GM12865 (cell line): ENCODE measurements at regions not wholly inside any gene's neighbourhood (a gene's known extent, or its start where the extent isn't known, plus 50 kb on each side); places are given as distances from the start of the nearest gene placed in this dataset.

ENCODE experiments used
- DNase-seq: peaks from one replicate; pipeline ENCODE4 v3.0.0; 2010; ENCODE audit warnings: low read depth
- H3K4me3 ChIP-seq: 2 replicates; pipeline ENCODE4 v1.5.1; 2011; ENCODE audit warnings: mild to moderate bottlenecking, low read depth, low read length, control low read depth
- TF ChIP-seq, protein P1 (sequence below): IDR thresholded peaks from 2 replicates; pipeline ENCODE4 v1.5.1; 2011; ENCODE audit warnings: low read length, control low read depth, low read depth, inconsistent platforms; ENCODE audit not compliant: insufficient read depth; ENCODE audit errors: missing control alignments

DNA sequence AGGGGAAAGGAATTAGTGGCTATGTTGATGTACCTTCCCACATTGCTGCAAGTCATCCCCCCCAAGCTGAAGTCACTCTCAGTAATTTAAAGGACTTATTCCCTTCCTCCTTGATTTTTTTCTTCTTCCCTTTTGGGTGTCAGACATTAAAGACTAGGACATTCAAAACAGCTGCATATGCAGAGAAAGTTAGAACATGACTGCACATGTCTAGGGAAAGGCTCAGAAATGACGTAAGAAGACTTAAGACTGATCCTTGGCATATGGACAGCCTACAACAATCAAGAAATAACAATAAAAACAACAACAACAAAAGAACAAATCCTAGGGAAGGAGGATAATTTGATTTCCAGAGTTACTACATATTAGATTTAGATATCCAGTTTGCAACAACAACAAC lies 997.5 kb downstream of the TLE4 start:
- TF ChIP-seq, protein P1, sequence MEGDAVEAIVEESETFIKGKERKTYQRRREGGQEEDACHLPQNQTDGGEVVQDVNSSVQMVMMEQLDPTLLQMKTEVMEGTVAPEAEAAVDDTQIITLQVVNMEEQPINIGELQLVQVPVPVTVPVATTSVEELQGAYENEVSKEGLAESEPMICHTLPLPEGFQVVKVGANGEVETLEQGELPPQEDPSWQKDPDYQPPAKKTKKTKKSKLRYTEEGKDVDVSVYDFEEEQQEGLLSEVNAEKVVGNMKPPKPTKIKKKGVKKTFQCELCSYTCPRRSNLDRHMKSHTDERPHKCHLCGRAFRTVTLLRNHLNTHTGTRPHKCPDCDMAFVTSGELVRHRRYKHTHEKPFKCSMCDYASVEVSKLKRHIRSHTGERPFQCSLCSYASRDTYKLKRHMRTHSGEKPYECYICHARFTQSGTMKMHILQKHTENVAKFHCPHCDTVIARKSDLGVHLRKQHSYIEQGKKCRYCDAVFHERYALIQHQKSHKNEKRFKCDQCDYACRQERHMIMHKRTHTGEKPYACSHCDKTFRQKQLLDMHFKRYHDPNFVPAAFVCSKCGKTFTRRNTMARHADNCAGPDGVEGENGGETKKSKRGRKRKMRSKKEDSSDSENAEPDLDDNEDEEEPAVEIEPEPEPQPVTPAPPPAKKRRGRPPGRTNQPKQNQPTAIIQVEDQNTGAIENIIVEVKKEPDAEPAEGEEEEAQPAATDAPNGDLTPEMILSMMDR: no peak
- no peak overlapping the region for H3K4me3 ChIP-seq
- no peak for DNase-seq

- no peak overlapping the region for H3K4me3 ChIP-seq
- DNase-seq: no peak
- TF ChIP-seq, protein P1: no peak
These were observed 989.8 kb downstream of the TLE4 start for GRCh38 chr9:80561526-80561925.

DNA sequence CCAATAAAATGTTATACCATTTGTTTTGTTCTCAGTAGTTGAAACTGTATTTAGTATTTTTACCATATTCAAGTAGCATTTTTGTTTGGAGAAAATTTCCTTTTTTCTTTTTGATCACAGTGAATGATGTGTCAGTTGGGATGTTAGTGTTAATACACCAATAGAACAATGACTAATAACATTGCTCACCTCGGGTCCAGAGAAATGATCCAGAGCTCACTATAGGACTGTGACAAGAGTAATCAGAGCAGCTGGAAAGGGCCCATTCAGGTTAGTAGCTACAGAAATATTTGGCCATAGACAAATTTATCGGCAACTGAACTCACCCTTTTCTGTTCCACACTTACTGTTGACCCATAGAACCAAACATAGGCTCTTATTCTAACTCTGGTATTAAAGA lies 989.2 kb downstream of the TLE4 start:
- TF ChIP-seq, protein P1: no peak
- no peak for DNase-seq
- no peak overlapping the region for H3K4me3 ChIP-seq

DNA sequence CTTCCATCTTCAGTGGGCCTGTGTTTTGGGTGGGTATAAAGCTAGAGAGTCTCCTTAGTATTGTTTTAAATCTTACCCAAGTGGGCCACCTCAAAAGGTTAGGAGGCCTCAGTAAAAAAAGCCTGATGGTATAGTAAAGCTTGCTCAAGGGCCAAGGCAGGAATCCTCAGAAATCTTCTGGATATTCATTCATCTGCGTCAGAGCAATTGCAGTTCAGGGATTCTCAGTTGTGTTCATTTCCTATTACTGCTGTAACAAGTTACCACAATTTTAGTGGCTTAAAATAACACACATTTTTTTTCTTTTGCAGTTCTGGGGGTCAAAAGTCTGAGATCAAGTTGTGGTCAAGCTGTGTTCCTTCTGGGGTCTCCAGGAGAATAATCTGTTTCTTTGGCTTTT lies 985.5 kb downstream of the TLE4 start:
- TF ChIP-seq, protein P1: no peak
- DNase-seq: no peak
- no peak overlapping the region for H3K4me3 ChIP-seq

GRCh38 chr9:80556631-80557030 lies 984.9 kb downstream of the TLE4 start:
- TF ChIP-seq, protein P1: no peak
- no peak for DNase-seq
- no peak overlapping the region for H3K4me3 ChIP-seq

GRCh38 chr9:80555782-80556325 lies 984.1 kb downstream of the TLE4 start:
- TF ChIP-seq, protein P1: no peak
- no peak for DNase-seq
- H3K4me3 ChIP-seq: no peak overlapping the region

GRCh38 chr9:80554856-80555255 lies 983.1 kb downstream of the TLE4 start:
- TF ChIP-seq, protein P1: no peak
- H3K4me3 ChIP-seq: no peak overlapping the region
- no peak for DNase-seq
